ENCODE measurements at regions not wholly inside any gene's neighbourhood (a gene's known extent, or its start where the extent isn't known, plus 50 kb on each side); places are given as distances from the start of the nearest gene placed in this dataset.
A peak's percentile ranks its signal among the peaks of the same experiment; 100 is the strongest.
"Not testable (repeated sequence)": the region's sequence is repeated elsewhere in the genome, so short reads cannot be mapped to it uniquely, and the experiment has no call there.

DNA sequence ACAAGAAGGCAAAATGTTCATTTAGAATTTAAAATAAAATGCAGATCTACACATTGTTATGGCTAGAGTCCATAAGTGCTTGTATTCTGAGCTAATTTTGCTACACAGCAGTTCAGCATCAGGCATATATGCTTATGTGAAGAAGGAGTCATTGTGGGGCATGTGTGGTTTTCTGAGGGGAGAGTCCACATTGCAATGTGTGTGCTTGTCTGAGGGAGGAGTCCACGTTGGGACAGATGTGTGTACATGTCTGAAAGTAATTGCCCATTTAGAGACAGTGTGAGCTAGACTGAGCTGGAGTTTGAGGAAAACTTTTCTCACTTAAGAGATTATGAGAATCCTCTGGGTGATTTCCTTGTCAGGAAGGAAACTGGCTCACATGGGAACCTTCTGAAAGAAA, 767.9 kb downstream of the TMEM121 start:
- no peak overlapping the region for H3K4me3 ChIP-seq (ENCODE audit: low read length)
- TF ChIP-seq, protein P1, sequence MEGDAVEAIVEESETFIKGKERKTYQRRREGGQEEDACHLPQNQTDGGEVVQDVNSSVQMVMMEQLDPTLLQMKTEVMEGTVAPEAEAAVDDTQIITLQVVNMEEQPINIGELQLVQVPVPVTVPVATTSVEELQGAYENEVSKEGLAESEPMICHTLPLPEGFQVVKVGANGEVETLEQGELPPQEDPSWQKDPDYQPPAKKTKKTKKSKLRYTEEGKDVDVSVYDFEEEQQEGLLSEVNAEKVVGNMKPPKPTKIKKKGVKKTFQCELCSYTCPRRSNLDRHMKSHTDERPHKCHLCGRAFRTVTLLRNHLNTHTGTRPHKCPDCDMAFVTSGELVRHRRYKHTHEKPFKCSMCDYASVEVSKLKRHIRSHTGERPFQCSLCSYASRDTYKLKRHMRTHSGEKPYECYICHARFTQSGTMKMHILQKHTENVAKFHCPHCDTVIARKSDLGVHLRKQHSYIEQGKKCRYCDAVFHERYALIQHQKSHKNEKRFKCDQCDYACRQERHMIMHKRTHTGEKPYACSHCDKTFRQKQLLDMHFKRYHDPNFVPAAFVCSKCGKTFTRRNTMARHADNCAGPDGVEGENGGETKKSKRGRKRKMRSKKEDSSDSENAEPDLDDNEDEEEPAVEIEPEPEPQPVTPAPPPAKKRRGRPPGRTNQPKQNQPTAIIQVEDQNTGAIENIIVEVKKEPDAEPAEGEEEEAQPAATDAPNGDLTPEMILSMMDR (conservative IDR thresholded peaks at IDR 0.05; ENCODE audit: low read depth, low read length), result no peak
- DNase-seq (ENCODE audit: low read depth), result no peak

DNA sequence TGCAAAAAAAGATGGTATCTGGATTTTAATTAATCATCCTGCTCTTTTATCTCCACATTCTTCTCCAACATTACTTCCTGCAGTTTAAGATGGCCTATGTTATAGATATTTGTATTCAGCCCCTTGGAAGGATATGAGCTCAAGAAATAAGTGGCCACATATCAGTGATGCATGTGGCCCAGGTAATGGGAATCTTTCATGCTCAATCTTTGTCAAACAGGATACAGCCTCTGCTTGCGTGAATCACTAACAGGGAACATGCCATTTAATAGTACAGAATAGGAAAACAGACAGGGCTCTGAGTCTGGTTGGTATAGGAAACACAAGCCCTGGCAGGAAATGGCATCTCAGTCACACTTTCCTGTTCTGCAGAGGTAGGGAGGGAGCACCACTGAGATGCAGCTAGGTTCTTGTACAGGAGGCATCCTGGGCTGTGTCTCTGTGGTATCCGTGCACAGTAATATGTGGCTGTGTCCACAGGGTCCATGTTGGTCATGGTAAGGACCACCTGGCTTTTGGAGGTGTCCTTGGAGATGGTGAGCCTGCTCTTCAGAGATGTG, 774.6 kb downstream of the TMEM121 start:
- DNase-seq (ENCODE audit: low read depth); H3K4me3 ChIP-seq (ENCODE audit: low read length): not testable (repeated sequence)

DNA sequence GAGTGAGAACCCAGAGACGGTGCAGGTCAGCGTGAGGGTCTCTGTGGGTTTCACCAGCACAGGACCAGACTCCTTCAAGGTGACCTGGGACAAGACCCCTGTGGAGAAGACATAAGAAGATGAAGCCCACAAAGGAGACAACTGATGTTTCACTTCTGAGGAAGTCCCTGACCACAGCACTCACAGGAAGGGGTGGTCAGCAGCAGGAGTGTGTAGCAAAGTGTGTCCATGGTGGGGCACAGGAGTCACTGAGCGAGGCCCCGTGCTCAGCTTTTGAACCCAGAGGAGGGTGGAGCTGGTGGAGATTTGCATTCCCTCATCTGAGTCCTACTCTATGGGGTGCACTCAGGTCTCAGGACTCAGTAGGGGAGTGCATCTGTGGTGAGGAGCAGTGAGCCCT, 775.2 kb downstream of the TMEM121 start:
- H3K4me3 ChIP-seq (ENCODE audit: low read length); DNase-seq (ENCODE audit: low read depth): not testable (repeated sequence)

DNA sequence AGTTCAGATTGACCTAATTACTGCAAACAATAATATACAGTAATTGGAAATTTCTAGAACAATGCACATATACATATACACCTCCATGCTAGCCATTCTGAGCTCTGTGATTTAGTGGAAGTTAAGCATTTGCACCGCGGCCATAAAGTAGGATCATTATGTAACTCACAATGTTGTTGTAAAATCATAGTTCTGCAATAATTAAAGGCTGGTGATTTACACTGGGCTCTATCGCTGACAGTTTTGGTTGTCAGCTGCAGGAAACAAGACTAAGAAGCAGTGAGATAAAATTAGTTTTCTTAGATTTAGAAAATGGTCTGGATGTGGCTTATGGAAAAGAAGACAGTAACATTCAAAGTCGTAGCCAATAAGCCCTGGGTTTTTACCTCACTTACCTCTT, 776.3 kb downstream of the TMEM121 start:
- H3K4me3 ChIP-seq (ENCODE audit: low read length), result no peak overlapping the region
- no peak for DNase-seq (ENCODE audit: low read depth)
- TF ChIP-seq, protein P1 (conservative IDR thresholded peaks at IDR 0.05; ENCODE audit: low read depth, low read length), result no peak

DNA sequence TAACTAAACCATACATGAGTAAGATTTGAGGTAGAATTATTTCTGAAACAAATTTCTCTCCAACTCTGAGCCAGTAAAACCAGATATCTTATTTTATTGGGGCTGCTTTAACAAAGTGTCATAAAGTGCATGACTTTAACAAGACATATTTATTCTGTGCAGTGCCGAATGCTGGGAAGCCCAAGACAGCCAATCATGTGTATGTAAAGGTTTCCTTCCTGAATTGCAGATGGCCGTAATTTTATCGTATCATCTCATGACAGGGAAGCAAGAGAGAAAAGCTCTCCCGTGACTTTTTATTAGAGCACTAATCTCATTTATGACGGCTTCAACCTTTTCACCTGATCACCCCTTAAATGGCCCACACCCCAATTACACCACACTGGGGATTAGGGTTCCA, 777.9 kb downstream of the TMEM121 start:
- no peak overlapping the region for H3K4me3 ChIP-seq (ENCODE audit: low read length)
- no peak for DNase-seq (ENCODE audit: low read depth)
- TF ChIP-seq, protein P1 (conservative IDR thresholded peaks at IDR 0.05; ENCODE audit: low read depth, low read length), result no peak

DNA sequence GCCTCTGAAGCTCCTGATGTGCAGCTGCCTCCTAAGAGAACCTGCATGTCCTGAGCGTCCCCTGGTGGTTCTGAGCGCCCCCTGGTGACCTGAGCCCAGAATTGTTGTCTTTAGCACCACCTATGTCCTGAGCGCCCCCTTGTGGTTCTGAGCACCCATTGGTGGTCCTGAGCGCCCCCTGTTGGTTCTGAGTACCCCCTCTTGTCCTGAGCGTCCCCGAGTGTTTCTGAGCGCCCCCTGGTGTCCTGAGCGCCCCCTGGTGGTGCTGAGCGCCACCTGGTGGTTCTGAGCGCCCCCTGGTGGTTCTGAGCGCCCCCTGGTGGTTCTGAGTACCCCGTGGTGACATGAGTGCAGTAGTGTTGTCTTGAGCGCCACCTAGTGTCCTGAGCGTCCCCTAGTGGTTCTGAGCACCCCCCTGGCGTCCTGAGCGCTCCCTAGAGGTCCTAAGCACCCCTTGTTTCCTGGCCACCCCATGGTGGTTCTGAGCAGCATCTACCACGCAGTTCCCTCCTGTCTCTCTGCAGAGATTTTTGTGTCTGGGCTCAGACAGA, 782.5 kb downstream of the TMEM121 start:
- no peak overlapping the region for H3K4me3 ChIP-seq (ENCODE audit: low read length)
- TF ChIP-seq, protein P1 (conservative IDR thresholded peaks at IDR 0.05; ENCODE audit: low read depth, low read length), result peak; percentile 45
- no peak for DNase-seq (ENCODE audit: low read depth)

DNA sequence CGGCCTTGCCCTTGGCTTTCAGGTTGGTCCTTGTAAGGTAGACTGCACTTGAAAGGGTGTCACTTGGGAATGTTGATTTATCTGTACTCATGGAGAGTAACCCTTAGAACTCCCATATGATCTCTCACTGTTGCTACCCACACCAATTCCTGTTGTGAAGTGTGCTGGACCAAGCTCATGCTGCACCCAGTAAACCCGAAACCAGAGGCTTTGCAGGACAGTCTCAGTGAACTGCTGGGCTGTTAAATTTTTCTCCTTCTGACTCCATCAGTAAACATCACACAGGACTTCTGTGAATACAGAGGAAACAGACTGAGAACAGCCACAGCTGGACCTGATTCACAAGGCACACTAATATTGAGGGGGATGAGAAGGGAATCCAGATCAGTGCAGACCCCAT, 783.0 kb downstream of the TMEM121 start:
- DNase-seq (ENCODE audit: low read depth), result no peak
- TF ChIP-seq, protein P1 (conservative IDR thresholded peaks at IDR 0.05; ENCODE audit: low read depth, low read length), result no peak
- H3K4me3 ChIP-seq (ENCODE audit: low read length), result no peak overlapping the region

DNA sequence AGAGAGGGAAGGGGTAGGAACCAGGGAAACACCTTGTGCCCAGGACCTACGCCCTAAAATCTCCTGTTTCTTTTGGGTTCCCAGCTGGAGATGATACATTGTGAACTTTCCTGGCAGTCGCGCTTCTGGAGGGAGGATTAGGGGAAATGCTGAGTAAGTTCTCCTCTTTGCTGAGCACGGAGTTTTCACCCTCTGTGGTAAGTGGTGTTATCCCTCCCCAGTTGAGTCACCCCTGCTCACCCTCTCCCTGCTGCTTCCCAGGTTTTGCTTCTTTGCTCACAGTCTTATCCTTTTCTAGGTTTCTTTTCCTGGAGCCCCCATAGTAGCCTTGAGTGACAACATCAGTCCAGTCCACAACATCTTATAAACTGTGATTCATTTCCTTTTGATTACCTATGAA, 789.1 kb downstream of the TMEM121 start:
- H3K4me3 ChIP-seq (ENCODE audit: low read length), result no peak overlapping the region
- TF ChIP-seq, protein P1 (conservative IDR thresholded peaks at IDR 0.05; ENCODE audit: low read depth, low read length), result no peak
- DNase-seq (ENCODE audit: low read depth), result no peak
